Lung microvascular endothelial cell (primary cell): ENCODE measurements at regions not wholly inside any gene's neighbourhood (a gene's known extent, or its start where the extent isn't known, plus 50 kb on each side); places are given as distances from the start of the nearest gene placed in this dataset.

Experiments
- DNase-seq, 2 donors: peaks; one replicate each; pipeline versions ENCODE4 v3.0.0 to v3.0.0-alpha.2; 2010; ENCODE audit warnings: low read depth in 2 of 2

DNA sequence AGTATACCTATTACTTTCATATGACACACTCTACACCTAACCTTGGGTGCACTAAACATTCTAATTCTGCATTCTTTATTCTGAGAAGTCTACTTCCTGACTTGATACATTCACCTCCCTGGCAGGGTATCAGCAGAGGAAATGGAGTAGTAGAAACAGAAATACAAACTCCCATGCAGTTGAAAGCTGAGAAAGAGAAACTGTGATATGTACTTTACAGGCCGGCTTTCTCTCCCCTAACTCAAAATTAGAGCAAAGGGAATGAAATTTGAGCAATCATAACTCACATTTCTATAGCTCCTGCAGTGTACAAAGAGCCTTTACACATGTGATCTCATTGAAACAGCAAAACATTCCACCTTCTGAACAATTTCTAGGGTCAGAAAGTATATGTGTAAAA, 135.5 kb upstream of the COL8A1 start:
- peak; percentile 49 to 62 for DNase-seq

DNA sequence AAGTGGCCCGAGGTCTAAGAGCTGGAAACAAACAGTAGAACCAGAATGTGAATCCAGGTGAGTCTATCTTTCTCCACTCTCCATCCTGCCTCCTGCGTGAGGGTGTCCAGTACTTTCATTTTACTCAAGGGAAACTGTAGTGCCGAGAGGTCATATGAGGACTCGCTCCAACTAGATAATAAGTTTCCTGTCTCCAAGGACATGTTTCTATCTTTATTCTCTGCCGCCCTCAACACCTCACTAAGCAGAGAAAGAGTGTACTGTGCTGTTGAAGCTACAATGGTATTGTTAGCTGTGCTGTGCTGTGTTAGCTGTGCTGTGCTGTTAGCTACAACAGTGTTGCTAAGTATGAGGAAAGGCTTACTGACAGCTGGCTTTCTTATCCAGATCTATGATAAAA, 137.9 kb upstream of the COL8A1 start:
- DNase-seq: peak in 1 of 2 donors; percentile 26

DNA sequence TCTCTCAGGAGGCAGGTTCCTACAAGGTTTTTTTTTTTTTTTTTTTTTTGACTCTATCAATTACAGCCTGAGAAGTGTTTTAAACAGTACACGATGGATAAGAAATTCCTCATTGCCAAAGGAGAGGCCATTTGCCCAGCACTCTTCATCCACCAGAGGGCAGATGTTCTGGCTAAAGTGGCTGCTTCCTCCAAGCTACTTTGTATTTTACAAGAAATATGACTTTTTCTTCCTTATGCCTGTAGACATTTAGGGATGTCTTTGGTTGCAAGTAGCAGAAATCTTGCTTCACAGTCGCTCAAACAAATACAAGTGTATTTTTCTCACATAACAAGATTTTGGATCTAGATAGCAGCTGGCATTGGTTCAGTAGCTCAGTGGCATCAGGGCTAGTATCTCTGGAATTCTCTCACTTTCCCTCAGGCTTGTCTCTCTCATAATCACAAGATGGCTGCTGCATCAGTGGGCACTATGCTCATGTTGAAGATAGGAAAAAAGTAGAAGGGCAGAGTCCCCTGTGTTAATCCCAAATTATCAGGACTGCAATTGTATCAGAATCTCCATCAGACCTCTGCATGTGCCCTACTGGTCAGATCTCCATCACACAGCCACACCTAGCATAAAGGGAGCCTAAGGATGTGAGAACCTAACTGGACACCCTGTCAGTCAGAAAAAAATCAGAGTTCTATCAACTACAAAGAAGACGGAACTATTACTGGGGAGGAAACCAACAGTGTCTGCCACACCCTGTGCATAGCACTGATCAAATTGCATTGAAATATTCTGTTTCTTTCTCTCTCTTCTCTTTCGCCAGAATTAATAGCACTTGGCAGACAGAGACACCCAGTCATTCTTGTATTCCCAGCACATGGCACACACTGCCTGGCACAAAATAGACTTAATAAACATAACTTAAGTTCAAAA, 138.9 kb upstream of the COL8A1 start:
- DNase-seq: peak; percentile 56 to 74

DNA sequence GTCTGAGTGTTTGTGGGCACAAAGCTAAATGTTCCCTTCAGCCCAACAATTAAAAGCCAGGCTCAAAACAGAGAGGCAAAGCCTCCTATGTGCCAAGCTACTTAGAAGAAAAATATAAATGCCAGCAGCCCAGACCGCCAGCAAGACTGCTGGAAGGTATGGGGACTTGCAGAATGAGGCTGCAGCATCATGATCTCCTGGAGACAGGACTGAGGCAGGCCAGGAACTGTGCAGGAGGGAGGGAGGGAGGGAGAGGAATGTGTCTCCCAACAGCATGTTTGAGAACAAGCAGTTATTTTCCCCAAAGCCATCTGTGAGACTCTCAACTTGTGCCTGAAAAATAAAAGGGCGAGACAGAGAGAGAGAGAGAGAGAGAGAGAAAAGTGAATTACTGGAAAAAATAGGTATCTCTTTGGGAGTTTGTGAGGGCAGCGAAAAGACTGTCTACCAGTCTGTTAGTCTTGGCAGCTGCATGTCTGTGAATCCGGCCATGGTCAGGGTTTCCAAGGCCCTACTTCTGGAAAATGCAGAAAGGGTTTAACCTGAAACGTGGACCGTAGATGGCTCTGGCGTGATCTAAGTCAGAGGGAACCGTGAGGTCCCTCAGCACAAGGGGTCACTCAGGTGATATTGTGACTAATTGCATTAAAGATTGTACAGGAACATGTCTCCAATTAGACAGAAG, 139.7 kb upstream of the COL8A1 start:
- peak in 1 of 2 donors; percentile 66 for DNase-seq

DNA sequence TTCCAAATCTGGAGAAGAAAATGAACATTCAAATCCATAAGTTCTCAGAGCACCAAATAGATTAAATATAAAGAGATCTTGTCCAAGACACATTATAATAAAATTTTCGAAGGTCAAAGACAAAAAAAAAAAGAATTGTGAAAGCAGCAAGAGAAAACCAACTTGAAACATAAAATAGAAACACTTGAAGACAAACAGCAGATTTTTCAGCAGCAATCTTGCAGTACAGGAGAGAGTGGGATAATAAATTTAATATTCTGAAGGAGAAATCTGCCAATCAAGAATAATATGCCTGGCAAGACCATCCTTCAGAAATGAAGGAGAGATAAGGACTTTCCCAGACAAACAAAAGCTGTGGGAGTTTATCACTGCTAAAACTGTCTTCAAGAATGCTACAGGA, 150.5 kb upstream of the COL8A1 start:
- DNase-seq: no peak

DNA sequence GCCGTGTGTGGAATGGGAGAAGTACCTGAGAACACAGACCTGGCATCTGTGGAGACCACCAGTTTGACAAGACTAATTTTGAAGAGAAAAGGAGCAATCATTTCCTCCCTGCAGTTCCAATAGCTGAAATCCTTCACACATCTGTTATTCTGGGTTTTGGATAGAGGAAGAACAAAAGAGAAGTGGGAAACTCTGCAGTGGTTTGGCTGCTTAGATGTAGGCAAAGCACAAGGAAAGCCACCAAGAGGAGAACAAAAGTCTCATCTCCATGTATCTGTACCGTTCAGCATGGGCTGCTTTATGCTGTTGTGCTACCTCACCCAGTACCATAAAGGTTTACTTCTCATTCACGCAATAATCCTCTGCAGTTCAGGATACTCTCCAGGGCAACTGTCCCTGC, 153.1 kb upstream of the COL8A1 start:
- no peak for DNase-seq

DNA sequence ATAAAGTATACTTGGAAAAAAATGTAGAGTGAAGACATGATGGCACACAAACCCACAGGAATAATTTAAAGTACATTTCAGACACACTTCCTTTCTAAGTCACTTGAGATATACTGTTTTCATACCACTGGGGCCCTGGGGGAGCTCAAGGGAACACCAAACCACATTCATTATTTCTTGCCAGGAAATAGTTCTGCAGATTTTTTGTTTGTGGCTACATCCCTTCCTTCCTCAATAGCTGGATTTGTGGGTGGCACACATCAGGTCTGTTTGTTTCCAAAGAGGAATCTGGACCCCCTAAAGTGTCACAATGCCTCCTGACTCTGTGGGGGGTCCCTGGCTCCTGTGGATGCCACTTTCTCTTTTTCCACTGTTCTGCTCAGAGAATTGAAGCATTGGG, 153.5 kb upstream of the COL8A1 start:
- peak in 1 of 2 donors; percentile 28 for DNase-seq

DNA sequence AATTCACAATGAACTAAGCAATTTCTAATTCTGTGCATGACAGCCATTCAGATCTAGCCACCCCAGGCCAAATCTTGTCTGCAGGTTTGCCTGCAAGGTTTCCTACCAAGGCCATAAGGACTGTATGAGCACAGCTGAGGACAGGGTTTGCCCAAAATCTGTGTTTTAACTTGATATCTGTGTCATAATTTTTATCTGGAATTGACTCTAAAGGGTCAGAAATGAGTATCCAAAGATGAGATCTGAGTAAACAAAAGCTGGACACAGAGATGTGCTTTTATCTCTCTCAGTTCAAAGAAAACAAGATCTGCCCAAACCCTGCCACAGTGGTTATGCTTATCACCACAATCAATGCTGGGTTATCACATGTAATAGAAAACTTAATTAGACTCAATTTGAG, 154.6 kb upstream of the COL8A1 start:
- DNase-seq: no peak

DNA sequence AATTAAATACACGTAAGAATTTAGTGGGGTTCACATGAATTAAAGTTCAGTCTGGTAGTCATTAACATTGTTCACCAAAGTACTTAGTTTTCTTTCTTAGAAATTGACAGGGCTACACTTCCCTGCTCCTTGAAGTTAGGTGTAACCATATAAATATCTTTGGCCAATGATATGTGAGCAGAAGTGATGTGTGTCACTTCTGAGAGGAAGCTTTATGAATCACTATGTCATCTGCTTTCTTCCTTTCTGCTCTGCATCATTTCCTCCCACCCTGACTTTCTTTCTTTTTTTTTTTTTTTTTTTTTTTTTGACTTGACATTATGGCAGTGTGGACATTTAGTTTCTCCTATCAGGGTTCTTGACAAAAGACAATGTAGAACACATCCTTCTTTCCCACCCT, 156.2 kb upstream of the COL8A1 start:
- DNase-seq: peak; percentile 14 to 63

DNA sequence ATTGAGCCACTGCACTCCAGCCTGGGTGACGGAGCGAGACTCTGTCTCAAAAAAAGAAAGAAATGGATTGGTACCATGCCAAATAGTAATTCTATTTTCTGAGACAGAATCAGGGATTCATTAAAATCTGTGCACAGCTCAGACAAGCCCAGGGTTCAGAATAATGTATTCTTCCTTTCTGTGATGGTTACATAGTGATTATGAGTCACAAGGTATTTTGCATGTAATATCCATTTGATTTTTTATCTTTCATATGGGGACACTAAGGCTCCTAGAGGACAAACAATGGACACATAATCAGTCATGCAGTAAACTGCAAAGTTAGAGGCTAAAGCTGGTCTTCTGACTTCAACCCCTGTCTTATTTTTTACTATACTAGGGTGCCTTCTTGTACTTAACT, 156.8 kb upstream of the COL8A1 start:
- DNase-seq: no peak

DNA sequence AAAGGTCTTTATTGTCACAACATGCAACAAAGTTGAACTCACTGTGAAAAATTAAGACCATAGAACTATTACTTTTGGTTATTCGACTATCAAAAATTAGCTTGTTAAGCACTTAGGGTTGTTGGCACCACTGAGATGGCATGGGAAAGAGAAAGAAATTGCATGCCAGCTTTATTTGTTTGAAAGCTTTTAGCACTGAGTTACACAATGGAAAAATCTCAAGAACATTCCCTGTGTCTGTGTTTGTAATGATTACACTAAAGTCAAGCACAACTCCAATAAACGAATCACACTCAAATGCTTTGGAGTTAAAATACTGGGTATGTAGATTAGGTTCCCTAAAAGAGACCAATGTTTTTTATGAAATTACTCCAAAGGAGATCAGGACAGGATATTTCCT, 158.6 kb upstream of the COL8A1 start:
- no peak for DNase-seq

DNA sequence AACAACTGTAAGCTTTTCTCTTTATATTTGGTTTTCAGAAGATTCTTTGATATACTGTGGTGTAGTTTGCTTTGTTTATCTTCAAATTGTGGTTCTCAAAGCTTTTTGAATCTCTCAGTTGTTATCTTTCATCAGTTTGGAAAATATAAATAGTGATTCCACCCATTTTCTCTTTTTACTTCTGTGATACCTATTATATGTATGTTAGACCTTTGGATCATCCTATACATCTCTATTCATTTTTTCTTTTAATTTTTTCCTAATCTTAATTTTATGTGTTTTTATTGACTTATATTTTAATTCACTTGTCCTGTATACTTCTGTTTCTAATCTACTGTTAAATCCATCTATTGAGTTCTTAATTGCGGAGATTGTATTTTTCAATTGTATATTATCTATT, 160.7 kb upstream of the COL8A1 start:
- DNase-seq: no peak

DNA sequence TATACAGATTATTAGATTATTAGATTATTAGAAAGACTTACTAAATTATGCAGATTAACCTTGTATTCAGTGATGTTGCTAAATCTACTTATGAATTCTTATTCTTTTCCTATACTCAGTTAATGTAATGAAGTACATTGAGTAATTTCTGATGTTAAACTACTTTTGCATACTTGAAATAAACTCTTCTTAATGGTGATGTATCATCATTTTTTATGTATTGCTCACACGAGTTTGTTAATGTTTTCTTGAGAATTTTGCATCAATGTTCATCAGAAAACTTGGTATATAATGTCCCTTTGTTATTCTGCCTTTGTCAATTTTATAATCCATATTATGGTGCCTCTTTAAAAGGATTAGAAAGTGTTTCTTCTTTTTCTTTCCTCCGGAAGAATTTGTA, 163.2 kb upstream of the COL8A1 start:
- no peak for DNase-seq

DNA sequence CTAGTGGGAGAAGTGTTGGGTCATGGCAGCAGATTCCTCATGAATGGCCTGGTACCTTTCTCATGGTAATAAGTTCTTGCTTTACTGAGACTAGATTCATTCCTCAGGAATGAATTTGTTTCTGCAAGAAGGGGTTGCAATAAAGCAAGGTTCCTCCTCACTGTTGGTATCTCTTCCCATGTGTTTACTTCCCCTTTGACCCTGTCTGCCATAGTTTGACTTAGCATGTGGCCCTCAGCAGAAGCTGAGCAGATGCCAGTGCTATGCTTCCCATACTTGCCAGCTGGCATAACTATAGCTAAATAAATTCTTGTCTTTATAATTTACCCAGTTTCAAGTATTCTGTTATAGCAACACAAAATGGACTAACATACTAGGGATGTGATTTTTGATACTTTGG, 163.6 kb upstream of the COL8A1 start:
- no peak for DNase-seq

DNA sequence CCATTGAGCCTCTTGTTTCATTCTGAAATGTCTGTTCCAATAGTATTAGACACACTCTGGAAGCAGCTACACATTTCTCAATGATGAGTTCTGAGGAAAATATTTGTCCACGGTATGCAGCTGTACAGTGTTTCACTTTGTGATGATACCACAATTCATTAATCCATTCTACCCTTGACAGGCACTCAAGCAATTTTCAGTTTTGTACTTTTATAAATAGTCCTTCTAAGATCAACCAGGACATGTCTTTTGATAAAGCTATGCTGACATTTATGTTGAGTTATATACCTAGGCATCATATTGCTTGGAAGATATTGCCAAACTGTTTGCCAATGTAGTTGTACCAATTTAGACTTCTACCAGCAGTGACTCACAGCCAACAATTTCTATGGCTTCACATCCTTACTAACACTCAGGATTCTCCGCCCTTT, 165.1 kb upstream of the COL8A1 start:
- no peak for DNase-seq

DNA sequence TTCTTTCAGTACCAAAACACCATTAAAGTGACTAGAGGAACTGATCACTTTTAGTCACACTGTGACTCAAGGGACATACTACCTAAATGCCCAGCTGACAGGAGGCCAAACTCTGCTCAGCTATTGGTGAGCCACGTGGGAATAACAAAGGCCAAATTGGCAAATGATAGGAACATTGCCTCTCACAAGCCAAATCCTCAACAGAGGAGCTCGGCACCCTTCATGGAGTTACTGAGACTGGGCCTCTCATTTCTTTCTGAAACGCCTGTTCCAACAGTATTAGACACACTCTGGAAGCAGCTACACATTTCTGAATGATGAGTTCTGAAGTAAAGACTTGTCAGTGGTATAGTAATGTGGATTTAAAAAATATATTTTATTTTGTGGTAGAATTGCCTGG, 166.0 kb upstream of the COL8A1 start:
- DNase-seq: no peak

DNA sequence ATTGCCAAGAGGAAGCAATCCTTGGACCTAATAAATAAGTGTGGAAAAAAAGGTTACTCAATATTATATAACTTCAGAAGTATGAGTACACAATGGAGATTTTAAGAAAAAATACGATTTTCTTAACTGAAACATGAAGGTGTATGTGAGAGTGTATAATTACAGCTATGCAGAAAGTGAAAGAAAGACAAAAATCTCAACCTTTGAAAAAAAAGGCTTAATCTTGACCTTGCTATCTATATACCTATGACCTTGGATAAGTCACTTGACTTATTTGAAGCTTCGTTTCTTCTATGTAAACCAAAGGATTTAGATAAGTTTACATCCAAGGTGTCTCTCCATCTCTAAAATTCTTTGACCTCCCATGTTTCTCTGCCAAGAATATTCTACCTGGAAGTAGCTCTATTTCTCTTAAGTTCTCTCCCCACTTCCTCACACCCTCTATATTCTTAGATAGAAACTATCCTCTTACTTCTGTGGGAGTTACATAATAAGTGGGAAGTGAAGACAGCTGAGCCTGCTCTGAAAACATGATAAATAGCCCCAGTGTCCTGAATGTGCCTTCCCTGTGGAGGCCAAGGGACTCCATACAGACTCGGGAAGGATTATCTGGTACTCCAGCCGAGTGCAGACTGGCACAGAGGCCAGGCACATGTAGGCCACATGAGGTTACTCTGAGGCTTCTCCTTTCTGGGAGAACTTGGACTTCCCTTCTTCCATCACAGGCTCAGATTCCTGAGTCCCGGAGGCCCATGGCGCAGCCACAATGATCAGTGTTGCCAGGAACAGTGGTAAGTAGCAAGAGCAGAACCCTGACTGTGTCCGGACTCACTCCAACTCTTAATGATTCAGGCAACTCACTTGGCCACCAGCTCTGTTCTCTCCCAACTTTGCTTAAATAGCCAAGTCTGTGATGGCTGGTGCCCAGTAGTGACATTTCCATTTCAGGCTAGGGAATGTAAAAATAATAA, 166.8 kb upstream of the COL8A1 start:
- DNase-seq: no peak

DNA sequence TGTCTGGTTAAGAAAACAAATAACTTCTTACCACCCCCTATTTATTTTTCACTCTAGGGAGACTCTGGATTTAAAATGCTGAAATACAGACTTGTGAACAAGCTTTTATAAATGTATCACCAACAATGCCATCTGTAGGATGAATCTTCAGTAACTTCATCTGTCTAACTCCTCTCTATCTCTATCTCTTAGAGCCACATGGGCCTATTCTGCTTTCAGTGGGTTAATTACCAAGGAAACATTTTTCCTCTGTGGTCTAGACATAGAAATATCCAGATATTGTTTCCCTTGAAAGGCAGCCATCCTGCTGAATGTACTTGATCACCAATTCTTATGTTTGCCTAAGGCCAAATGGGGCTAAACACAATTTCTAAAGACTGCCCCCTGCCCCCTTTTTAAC, 167.6 kb upstream of the COL8A1 start:
- DNase-seq: no peak

DNA sequence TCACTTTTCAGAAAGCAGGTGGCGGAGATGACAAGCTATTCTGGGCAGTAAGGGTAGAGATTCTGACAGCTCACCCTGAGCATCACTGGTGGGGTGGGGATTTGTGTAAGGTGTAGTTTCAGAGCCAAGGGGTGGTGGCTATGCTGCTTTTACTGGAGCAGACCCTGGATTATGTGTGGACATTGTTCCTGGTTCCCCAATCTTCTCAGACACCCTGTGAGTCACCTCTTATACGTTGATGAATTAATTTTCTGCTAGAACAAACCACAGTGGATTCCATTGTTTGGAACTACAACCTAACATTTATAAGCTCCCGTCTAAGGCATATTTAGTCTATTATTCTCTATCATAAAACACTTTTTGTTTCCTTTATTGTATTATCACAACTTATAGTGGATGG, 169.5 kb upstream of the COL8A1 start:
- no peak for DNase-seq

DNA sequence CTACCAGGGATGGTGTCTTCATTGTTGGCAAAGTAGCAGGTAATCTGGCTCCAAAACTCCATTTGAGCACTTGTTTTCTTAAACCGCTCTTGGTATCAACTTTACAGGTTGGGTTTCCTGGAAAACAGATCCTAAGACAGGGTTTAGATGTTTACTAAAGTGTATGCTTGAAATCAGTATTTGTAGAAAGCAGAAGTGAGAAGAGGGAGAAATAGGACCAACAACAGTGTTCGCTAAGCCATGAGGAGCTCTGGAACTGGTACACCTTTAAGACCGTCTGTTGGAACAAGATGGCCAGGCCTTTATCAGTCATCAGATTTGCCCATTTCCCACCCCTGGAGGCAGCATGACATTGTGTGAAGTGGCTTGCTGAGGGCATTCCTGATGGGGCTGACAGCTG, 171.0 kb upstream of the COL8A1 start:
- no peak for DNase-seq

DNA sequence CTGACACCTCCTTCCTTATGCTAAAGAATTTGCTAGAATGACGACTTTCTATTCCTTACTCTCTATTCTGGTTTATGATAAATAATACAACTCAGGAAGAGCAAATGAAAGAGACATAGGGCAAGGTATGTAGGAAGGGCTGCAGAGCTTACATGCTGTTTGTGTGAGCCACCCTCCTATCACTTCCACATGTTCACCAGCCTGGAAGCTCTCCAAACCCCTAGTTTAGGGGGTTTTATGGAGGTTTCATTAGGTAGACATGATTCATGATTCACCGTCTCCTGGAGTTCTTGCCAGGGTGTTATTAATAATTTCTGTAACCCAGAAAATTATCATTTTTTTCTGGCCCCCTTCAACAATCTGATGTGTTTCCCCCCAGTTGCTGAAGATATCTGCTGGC, 172.1 kb upstream of the COL8A1 start:
- no peak for DNase-seq

DNA sequence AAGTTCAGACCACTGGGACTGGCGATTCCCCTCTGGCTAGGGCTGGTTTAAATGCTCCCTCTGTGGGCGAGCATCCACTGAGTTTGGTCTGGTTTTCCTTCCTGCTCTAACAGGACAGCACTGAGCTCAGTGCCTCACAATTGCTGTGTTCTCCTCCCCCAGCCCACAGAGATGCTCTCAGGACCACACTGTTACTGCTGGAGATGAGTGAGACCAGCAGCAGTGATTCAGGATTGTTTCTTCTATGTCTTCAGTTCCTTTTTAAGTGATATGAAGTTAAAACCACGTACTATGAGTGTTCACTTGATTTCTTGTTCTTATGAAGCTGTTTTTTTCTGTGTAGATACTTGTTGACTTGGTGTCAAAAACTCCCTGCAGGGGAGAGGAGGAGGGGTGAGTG, 180.4 kb upstream of the COL8A1 start:
- DNase-seq: no peak
